Gastrocnemius medialis (tissue), 4 donors: ENCODE measurements at regions not wholly inside any gene's neighbourhood (a gene's known extent, or its start where the extent isn't known, plus 50 kb on each side); places are given as distances from the start of the nearest gene placed in this dataset.

Source experiments
- ATAC-seq, 2 donors: fragments of 150-250 bp; one replicate each; pipeline ENCODE4 v1.9.1; 2016
- DNase-seq, 2 donors: peaks; one replicate each; pipeline ENCODE4 v3.0.0-alpha.2; 2019
- H3K27ac ChIP-seq, 4 donors: fragments of 200-600 bp; sonication (generic); 1 replicate in 1 of 4; 2 replicates in 3 of 4; pipeline ENCODE4 v1.5.1; 2016 to 2018; ENCODE audit warnings: mild to moderate bottlenecking in 2 of 4, moderate library complexity in 1 of 4
- H3K27me3 ChIP-seq, 3 donors: fragments of 200-600 bp; sonication (generic) in 2 of 3; 1 replicate in 1 of 3; 2 replicates in 2 of 3; pipeline versions ENCODE4 v1.5.1 to v1.6.0; 2016 to 2019; ENCODE audit warnings: mild to moderate bottlenecking in 1 of 3, moderate library complexity in 1 of 3
- H3K36me3 ChIP-seq, 2 donors: fragments of 200-600 bp; sonication (generic) in 1 of 2; one replicate each; pipeline ENCODE4 v1.5.1; 2017 to 2018
- H3K4me1 ChIP-seq, 2 donors: fragments of 200-600 bp; sonication (generic) in 1 of 2; one replicate each; pipeline ENCODE4 v1.5.1; 2016 to 2017; ENCODE audit warnings: mild to moderate bottlenecking in 2 of 2
- H3K4me3 ChIP-seq, 4 donors: fragments of 200-600 bp; sonication (generic) in 3 of 4; 1 replicate in 1 of 4; 2 replicates in 3 of 4; pipeline ENCODE4 v1.5.1; 2016 to 2019; ENCODE audit warnings: mild to moderate bottlenecking in 2 of 4
- H3K9me3 ChIP-seq, 3 donors: fragments of 200-600 bp; sonication (generic) in 2 of 3; 1 replicate in 1 of 3; 2 replicates in 2 of 3; pipeline ENCODE4 v1.5.1; 2016 to 2019
- CTCF ChIP-seq, 5 experiments: fragments of 450-650 bp in 3 of 5; fragments of 200-600 bp in 2 of 5; sonication (generic) in 2 of 5; IDR thresholded peaks in 4 of 5; conservative IDR thresholded peaks in 1 of 5; 1 replicate in 4 of 5; 2 replicates in 1 of 5; pipeline ENCODE4 v1.5.1; 2016 to 2019; ENCODE audit warnings: antibody characterized with exemption in 5 of 5, mild to moderate bottlenecking in 3 of 5, moderate library complexity in 3 of 5
- POLR2A ChIP-seq, 2 donors: fragments of 450-650 bp; IDR thresholded peaks; one replicate each; pipeline ENCODE4 v1.6.1; 2017; ENCODE audit warnings: antibody characterized with exemption in 2 of 2, mild to moderate bottlenecking in 2 of 2, moderate library complexity in 2 of 2
- in situ Hi-C, 4 donors: fragments of 200-750 bp; cut with MboI; loops; one replicate each; pipeline versions ENCODE4 v1.15.0 to v1.8.0; 2017; ENCODE audit warnings: low sequenced_read_pairs in 4 of 4
- intact Hi-C: fragments of 100-400 bp; cut with DNase I; formaldehyde crosslinking; loops from one replicate; pipeline ENCODE4 v1.15.1; 2023; ENCODE audit warnings: low total_unique reads

- no peak for DNase-seq
- intact Hi-C loops: no loop called here
- H3K9me3 ChIP-seq: no peaks in the 10 kb centered on the region
These were observed 165.3 kb downstream of the TNFSF18 start for GRCh38 chr1:172885411-172885810.

GRCh38 chr1:172885971-172886370 lies 164.8 kb downstream of the TNFSF18 start:
- no peak overlapping the region for H3K27ac ChIP-seq
- no peak for ATAC-seq
- DNase-seq: no peak
- H3K4me1 ChIP-seq: peaks cover 8 to 15% of the 10 kb centered on the region in 2 donors
- no peak overlapping the region for H3K4me3 ChIP-seq
- H3K9me3 ChIP-seq: no peaks in the 10 kb centered on the region
- in situ Hi-C loops (no loop called here), intact Hi-C loops (no loop called here)
- TF ChIP-seq CTCF (IDR thresholded peaks at IDR 0.05 in 4 of 5, conservative IDR thresholded peaks at IDR 0.05 in 1 of 5): no peak
- no peak for TF ChIP-seq POLR2A (IDR thresholded peaks at IDR 0.05)
- H3K27me3 ChIP-seq: no peaks in the 10 kb centered on the region
- no peaks in the 10 kb centered on the region for H3K36me3 ChIP-seq

More at GRCh38 chr1:172885411-172885810, 165.3 kb downstream of the TNFSF18 start:
- TF ChIP-seq CTCF (IDR thresholded peaks at IDR 0.05 in 4 of 5, conservative IDR thresholded peaks at IDR 0.05 in 1 of 5) (no peak), POLR2A (IDR thresholded peaks at IDR 0.05) (no peak)
- Histone ChIP-seq H3K36me3 (no peaks in the 10 kb centered on the region), H3K27me3 (no peaks in the 10 kb centered on the region), H3K4me1 (peaks cover 8 to 15% of the 10 kb centered on the region in 2 donors), H3K27ac (no peak overlapping the region), H3K4me3 (no peak overlapping the region)
- in situ Hi-C loops: no loop called here
- no peak for ATAC-seq

- ATAC-seq: no peak
- Histone ChIP-seq H3K4me1 (peaks cover 8 to 15% of the 10 kb centered on the region in 2 donors), H3K27me3 (no peaks in the 10 kb centered on the region), H3K4me3 (no peak overlapping the region), H3K36me3 (no peaks in the 10 kb centered on the region), H3K27ac (no peak overlapping the region), H3K9me3 (no peaks in the 10 kb centered on the region)
- no peak for DNase-seq
- TF ChIP-seq POLR2A (IDR thresholded peaks at IDR 0.05) (no peak), CTCF (IDR thresholded peaks at IDR 0.05 in 4 of 5, conservative IDR thresholded peaks at IDR 0.05 in 1 of 5) (no peak)
- intact Hi-C loops (no loop called here), in situ Hi-C loops (no loop called here)
These were observed 163.6 kb downstream of the TNFSF18 start for GRCh38 chr1:172887162-172887561.

- no peaks in the 10 kb centered on the region for H3K36me3 ChIP-seq
- H3K4me3 ChIP-seq: no peak overlapping the region
- H3K27ac ChIP-seq: no peak overlapping the region
- H3K27me3 ChIP-seq: no peaks in the 10 kb centered on the region
- peaks cover 8 to 16% of the 10 kb centered on the region in 2 donors for H3K4me1 ChIP-seq
- in situ Hi-C loops (no loop called here), intact Hi-C loops (no loop called here)
- no peaks in the 10 kb centered on the region for H3K9me3 ChIP-seq
- DNase-seq: no peak
- TF ChIP-seq POLR2A (IDR thresholded peaks at IDR 0.05) (no peak), CTCF (IDR thresholded peaks at IDR 0.05 in 4 of 5, conservative IDR thresholded peaks at IDR 0.05 in 1 of 5) (no peak)
- no peak for ATAC-seq
These were observed 157.4 kb downstream of the TNFSF18 start for GRCh38 chr1:172893146-172893841.
